GM12874 (cell line): ENCODE measurements at regions not wholly inside any gene's neighbourhood (a gene's known extent, or its start where the extent isn't known, plus 50 kb on each side); places are given as distances from the start of the nearest gene placed in this dataset.

Experiments used
- TF ChIP-seq, protein P1 (sequence below): IDR thresholded peaks from 2 replicates; pipeline ENCODE4 v1.5.1; 2011; ENCODE audit warnings: low read depth, mild to moderate bottlenecking, control low read depth, low read length, moderate library complexity; ENCODE audit not compliant: insufficient read depth

DNA sequence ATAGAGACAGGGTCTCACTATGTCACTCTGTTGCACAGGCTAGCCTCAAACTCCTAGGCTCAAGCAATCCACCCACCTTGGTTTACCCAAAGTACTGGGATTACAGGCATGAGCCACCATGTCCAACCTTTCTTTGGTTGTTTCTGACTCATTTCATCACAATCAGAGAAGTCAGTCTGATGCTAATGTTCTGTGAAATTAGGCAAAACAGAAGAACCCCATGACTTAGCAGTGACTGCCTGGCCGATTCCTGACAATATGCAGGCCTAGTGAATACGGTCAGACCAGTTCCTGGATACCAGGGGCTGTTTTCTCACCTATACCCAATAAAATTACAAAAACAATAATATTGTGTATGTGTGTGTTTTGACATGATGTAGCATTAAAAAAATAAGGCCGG is 58.8 kb upstream of the BTN3A2 start:
- TF ChIP-seq, protein P1, sequence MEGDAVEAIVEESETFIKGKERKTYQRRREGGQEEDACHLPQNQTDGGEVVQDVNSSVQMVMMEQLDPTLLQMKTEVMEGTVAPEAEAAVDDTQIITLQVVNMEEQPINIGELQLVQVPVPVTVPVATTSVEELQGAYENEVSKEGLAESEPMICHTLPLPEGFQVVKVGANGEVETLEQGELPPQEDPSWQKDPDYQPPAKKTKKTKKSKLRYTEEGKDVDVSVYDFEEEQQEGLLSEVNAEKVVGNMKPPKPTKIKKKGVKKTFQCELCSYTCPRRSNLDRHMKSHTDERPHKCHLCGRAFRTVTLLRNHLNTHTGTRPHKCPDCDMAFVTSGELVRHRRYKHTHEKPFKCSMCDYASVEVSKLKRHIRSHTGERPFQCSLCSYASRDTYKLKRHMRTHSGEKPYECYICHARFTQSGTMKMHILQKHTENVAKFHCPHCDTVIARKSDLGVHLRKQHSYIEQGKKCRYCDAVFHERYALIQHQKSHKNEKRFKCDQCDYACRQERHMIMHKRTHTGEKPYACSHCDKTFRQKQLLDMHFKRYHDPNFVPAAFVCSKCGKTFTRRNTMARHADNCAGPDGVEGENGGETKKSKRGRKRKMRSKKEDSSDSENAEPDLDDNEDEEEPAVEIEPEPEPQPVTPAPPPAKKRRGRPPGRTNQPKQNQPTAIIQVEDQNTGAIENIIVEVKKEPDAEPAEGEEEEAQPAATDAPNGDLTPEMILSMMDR: no peak

DNA sequence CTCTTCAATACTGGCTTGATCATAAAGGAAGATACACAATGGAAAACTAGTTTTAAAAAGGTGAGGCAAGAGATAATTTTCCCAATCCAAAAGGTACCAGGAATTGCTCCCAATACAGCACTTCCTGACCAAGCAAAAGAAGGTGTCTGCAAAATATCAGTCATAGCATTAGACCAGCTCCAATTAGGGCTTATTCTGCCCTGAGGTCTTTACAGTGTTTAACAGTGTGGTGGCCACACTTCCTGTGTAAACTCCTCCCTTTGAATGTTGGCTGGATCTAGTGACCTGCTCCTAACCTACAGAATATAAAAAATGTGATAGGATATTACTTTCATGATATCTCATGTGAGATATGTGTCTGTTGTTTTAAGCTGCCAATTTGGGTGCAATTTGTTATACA is 57.1 kb upstream of the BTN3A2 start:
- TF ChIP-seq, protein P1: no peak

DNA sequence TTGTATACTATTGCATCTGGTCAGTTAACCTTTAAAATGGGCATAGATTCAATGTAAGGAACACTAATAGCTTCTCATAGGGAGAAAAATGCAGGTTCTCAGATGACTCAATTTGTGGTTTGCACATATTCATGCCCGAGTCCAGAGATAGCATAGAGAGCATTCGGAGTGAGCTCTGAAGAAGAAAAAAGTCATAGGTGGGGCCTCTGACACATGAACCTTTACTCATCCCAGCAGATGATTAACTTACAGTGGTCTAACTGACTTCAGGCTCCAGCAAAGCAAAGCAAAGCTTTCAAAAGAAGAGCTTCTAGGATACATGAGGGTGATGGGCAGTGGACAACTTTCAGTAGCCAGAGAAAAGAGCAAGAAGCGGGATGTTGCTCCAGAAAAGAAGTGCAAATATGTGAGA is 55.3 kb upstream of the BTN3A2 start:
- TF ChIP-seq, protein P1: no peak

- TF ChIP-seq, protein P1: no peak
These were observed 54.0 kb upstream of the BTN3A2 start for GRCh38 chr6:26311012-26311384.

- TF ChIP-seq, protein P1: no peak
These were observed 53.5 kb upstream of the BTN3A2 start for GRCh38 chr6:26311385-26312095.

- TF ChIP-seq, protein P1: no peak
These were observed 52.9 kb upstream of the BTN3A2 start for GRCh38 chr6:26312096-26312463.

GRCh38 chr6:26312501-26313397 is 52.2 kb upstream of the BTN3A2 start:
- TF ChIP-seq, protein P1: no peak
